Hepatocyte (in vitro differentiated cells): ENCODE measurements at regions not wholly inside any gene's neighbourhood (a gene's known extent, or its start where the extent isn't known, plus 50 kb on each side); places are given as distances from the start of the nearest gene placed in this dataset.

ENCODE experiments used
- CTCF ChIP-seq: fragments of 200-600 bp; sonication (generic); IDR thresholded peaks from 2 replicates; pipeline ENCODE4 v1.5.1; 2016; ENCODE audit warnings: antibody characterized with exemption, mild to moderate bottlenecking; ENCODE audit not compliant: poor library complexity
- EZH2 ChIP-seq: fragments of 200-600 bp; sonication (generic); IDR thresholded peaks from 2 replicates; pipeline ENCODE4 v1.6.1; 2016; ENCODE audit warnings: antibody characterized with exemption, mild to moderate bottlenecking, borderline replicate concordance
- EZH2phosphoT487 ChIP-seq: fragments of 200-600 bp; sonication (generic); IDR thresholded peaks from one replicate; pipeline ENCODE4 v1.6.1; 2018; ENCODE audit warnings: antibody characterized with exemption, mild to moderate bottlenecking, low read depth, moderate library complexity; ENCODE audit not compliant: unreplicated experiment, severe bottlenecking

GRCh38 chr2:19503406-19503805, 145.0 kb upstream of the OSR1 start:
- TF ChIP-seq CTCF (no peak), EZH2phosphoT487 (no peak), EZH2 (no peak)
